ENCODE measurements at regions not wholly inside any gene's neighbourhood (a gene's known extent, or its start where the extent isn't known, plus 50 kb on each side); places are given as distances from the start of the nearest gene placed in this dataset.

DNA sequence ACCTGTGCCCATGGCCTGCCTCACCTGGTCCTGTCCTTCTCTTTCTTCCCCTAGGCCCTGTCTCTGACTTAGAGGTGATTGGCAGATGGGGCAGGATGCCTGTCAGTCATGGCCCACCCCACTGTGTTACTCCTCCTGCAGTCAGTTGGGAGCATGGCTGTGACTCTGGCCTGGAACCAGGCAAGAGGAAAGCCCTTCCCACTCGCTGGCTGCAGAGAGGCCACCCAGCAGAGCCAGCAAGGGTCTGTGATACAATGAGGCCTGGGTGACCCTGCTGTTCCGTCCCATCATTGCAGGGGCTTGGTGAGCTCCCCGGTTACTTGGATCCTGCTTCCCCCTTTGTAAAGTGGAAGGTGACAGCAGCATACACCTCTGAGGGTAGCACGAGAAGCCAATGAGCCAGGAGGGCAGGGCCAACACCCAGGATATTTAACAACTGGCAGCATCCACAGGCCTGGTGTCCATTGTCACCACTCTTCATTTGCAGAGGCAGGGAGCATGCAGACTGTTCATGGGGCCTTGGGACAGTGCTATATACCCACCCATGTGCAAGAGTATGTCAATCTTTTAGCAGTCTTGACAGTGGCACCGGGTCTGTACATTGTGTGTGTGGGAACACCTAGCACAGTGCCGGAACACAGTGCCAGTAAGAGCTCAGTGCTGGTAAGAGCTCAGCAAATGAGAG is 191.0 kb upstream of the C1orf174 start:
- Histone ChIP-seq H3K4me3 (no peak overlapping the region), H3K27ac (no peak overlapping the region), H3K4me1 (no peaks in the 10 kb centered on the region), H3K27me3 (peaks cover 29% of the 10 kb centered on the region), H3K36me3 (no peaks in the 10 kb centered on the region), H3K9me3 (peaks cover 0 to 65% (median 0%) of the 10 kb centered on the region in 3 donors)
- 100% methylated on average over 1 of the region's 6 CpGs; no CpG with 5 or more reads in 1 of the 2 donors for WGBS, 2 donors (ENCODE audit: low coverage in 1 of 2)
- ATAC-seq: no peak
- TF ChIP-seq, protein P1, sequence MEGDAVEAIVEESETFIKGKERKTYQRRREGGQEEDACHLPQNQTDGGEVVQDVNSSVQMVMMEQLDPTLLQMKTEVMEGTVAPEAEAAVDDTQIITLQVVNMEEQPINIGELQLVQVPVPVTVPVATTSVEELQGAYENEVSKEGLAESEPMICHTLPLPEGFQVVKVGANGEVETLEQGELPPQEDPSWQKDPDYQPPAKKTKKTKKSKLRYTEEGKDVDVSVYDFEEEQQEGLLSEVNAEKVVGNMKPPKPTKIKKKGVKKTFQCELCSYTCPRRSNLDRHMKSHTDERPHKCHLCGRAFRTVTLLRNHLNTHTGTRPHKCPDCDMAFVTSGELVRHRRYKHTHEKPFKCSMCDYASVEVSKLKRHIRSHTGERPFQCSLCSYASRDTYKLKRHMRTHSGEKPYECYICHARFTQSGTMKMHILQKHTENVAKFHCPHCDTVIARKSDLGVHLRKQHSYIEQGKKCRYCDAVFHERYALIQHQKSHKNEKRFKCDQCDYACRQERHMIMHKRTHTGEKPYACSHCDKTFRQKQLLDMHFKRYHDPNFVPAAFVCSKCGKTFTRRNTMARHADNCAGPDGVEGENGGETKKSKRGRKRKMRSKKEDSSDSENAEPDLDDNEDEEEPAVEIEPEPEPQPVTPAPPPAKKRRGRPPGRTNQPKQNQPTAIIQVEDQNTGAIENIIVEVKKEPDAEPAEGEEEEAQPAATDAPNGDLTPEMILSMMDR (IDR thresholded peaks at IDR 0.05): no peak
- TF ChIP-seq POLR2AphosphoS5 (IDR thresholded peaks at IDR 0.05): no peak

DNA sequence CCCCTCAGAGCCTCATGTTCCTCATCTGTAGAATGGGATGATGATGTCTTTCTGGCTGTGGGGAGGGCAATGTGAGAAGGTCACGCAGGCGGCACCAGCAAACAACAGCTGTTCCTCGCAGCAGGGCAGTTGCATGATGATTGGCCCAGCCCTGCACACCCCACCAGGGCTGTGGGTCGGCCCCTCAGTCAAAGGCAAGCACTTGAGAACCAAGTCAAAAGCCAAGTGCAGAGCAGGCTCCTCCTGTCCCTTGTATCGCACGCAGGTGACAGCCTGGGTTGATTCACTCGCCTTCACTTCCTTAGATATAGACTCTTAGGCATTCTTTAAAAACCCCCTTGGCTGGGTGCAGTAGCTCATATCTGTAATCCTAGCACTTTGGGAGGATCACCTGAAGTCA is 191.9 kb upstream of the C1orf174 start:
- Histone ChIP-seq H3K9me3 (peaks cover 0 to 74% (median 0%) of the 10 kb centered on the region in 3 donors), H3K27me3 (peaks cover 22% of the 10 kb centered on the region), H3K36me3 (no peaks in the 10 kb centered on the region), H3K27ac (no peak overlapping the region), H3K4me3 (no peak overlapping the region), H3K4me1 (no peaks in the 10 kb centered on the region)
- TF ChIP-seq, protein P1 (IDR thresholded peaks at IDR 0.05): no peak
- TF ChIP-seq POLR2AphosphoS5 (IDR thresholded peaks at IDR 0.05): no peak
- no peak for TF ChIP-seq POLR2A (IDR thresholded peaks at IDR 0.05)
- TF ChIP-seq EP300 (IDR thresholded peaks at IDR 0.05): no peak
- no peak for ATAC-seq
- WGBS, 2 donors (ENCODE audit: low coverage in 1 of 2): 88 to 90% methylated on average over 2 to 4 of the region's 7 CpGs

DNA sequence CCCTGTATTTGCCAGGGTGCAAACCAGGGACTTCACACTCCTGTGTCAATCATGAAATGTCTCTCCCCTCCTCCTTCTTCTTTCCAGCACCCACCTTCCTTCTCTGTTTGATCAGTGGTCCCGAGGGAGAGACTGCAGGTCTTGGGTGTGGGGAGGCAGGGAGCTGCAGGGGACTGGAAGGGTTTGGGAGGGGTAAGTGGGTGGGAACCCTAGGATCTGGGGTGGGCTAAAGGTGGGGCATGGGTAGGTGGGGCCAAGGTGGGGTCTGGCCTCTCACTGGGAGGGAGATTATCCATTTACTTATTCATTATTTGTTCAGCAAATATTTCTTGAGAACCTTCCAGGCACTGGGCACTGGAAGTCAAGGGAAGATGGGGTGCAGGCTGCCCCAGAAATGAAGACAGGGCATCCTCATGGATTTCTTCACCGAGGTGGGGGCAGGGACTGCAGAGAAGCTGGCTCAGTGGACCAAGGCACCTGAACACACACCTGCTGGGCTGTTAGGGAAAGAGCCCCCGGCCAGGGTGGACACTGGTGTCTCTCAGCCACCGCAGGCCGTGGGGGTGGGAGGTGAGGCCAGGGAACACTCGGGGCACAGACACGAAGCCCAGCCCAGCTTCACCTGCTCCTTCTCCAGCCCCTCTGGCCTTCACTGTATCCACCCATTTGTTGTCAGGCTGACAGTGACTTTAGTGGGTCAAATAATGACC is 193.9 kb upstream of the C1orf174 start:
- Histone ChIP-seq H3K9me3 (peaks cover 0 to 81% (median 0%) of the 10 kb centered on the region in 3 donors), H3K27me3 (peaks cover 9% of the 10 kb centered on the region), H3K4me3 (no peak overlapping the region), H3K36me3 (no peaks in the 10 kb centered on the region), H3K4me1 (no peaks in the 10 kb centered on the region), H3K27ac (no peak overlapping the region)
- TF ChIP-seq POLR2AphosphoS5 (IDR thresholded peaks at IDR 0.05) (no peak), POLR2A (IDR thresholded peaks at IDR 0.05) (no peak), EP300 (IDR thresholded peaks at IDR 0.05) (no peak)
- TF ChIP-seq, protein P1 (IDR thresholded peaks at IDR 0.05): no peak
- ATAC-seq: no peak
- 84% methylated on average over 3 of the region's 7 CpGs; no CpG with 5 or more reads in 1 of the 2 donors for WGBS, 2 donors (ENCODE audit: low coverage in 1 of 2)

GRCh38 chr1:4095433-4095971 is 195.4 kb upstream of the C1orf174 start:
- Histone ChIP-seq H3K4me3 (no peak overlapping the region), H3K9me3 (peaks cover 0 to 66% (median 0%) of the 10 kb centered on the region in 3 donors), H3K27ac (no peak overlapping the region), H3K36me3 (no peaks in the 10 kb centered on the region), H3K27me3 (peaks cover 4% of the 10 kb centered on the region), H3K4me1 (no peaks in the 10 kb centered on the region)
- no peak for ATAC-seq
- TF ChIP-seq POLR2A (IDR thresholded peaks at IDR 0.05): no peak
- no peak for TF ChIP-seq POLR2AphosphoS5 (IDR thresholded peaks at IDR 0.05)
- TF ChIP-seq, protein P1 (IDR thresholded peaks at IDR 0.05): no peak
- TF ChIP-seq EP300 (IDR thresholded peaks at IDR 0.05): no peak
- 78 to 82% methylated on average over 4 to 5 of the region's 5 CpGs for WGBS, 2 donors (ENCODE audit: low coverage in 1 of 2)
